H9 (cell line): ENCODE measurements at regions not wholly inside any gene's neighbourhood (a gene's known extent, or its start where the extent isn't known, plus 50 kb on each side); places are given as distances from the start of the nearest gene placed in this dataset.

Experiments
- DNase-seq: peaks from one replicate; pipeline ENCODE4 v3.0.0-alpha.2; 2017
- H2AFZ ChIP-seq: one replicate; pipeline ENCODE4 v1.6.1; 2013; ENCODE audit warnings: mild to moderate bottlenecking, low read length, control low read depth, moderate library complexity
- H2AK5ac ChIP-seq: 2 replicates; pipeline ENCODE4 v1.6.1; 2013; ENCODE audit warnings: low read length, control low read depth, mixed read lengths; ENCODE audit not compliant: insufficient read length
- H2BK120ac ChIP-seq: one replicate; pipeline ENCODE4 v1.6.1; 2013; ENCODE audit warnings: low read depth, mild to moderate bottlenecking, low read length, control low read depth, inconsistent platforms; ENCODE audit not compliant: poor library complexity, severe bottlenecking
- H2BK12ac ChIP-seq: 2 replicates; pipeline ENCODE4 v1.6.1; 2013; ENCODE audit warnings: low read length, control low read depth, mixed read lengths, low read depth; ENCODE audit not compliant: insufficient read length
- H2BK15ac ChIP-seq: 2 replicates; pipeline ENCODE4 v1.6.1; 2013; ENCODE audit warnings: low read depth, low read length, control low read depth
- H2BK20ac ChIP-seq: one replicate; pipeline ENCODE4 v1.6.1; 2013; ENCODE audit warnings: low read depth, mild to moderate bottlenecking, low read length, control low read depth, inconsistent platforms; ENCODE audit not compliant: poor library complexity, severe bottlenecking
- H2BK5ac ChIP-seq: 2 replicates; pipeline ENCODE4 v1.6.1; 2013; ENCODE audit warnings: low read length, control low read depth, mixed read lengths; ENCODE audit not compliant: insufficient read length
- H3K14ac ChIP-seq: 2 replicates; pipeline ENCODE4 v1.6.1; 2013; ENCODE audit warnings: low read length, control low read depth; ENCODE audit not compliant: insufficient read depth
- H3K18ac ChIP-seq: 2 replicates; pipeline ENCODE4 v1.6.1; 2013; ENCODE audit warnings: low read depth, mild to moderate bottlenecking, mixed read lengths, low read length, control low read depth; ENCODE audit not compliant: insufficient read length
- H3K23ac ChIP-seq: 2 replicates; pipeline ENCODE4 v1.6.1; 2013; ENCODE audit warnings: low read length, control low read depth, mixed read lengths, low read depth; ENCODE audit not compliant: insufficient read length
- H3K23me2 ChIP-seq: 2 replicates; pipeline ENCODE4 v1.6.1; 2013; ENCODE audit warnings: low read depth, mild to moderate bottlenecking, mixed read lengths, low read length, control low read depth; ENCODE audit not compliant: insufficient read length, poor library complexity, severe bottlenecking
- H3K27ac ChIP-seq: 2 replicates; pipeline ENCODE4 v1.5.1; 2013; ENCODE audit warnings: low read length, control low read depth, mixed read lengths, low read depth; ENCODE audit not compliant: insufficient read length
- H3K27me3 ChIP-seq: 2 replicates; pipeline ENCODE4 v1.6.1; 2013; ENCODE audit warnings: low read length, control low read depth, inconsistent platforms; ENCODE audit not compliant: insufficient read depth
- H3K4ac ChIP-seq: 2 replicates; pipeline ENCODE4 v1.6.1; 2013; ENCODE audit warnings: low read depth, mild to moderate bottlenecking, control low read depth, inconsistent platforms, low read length, moderate library complexity
- H3K4me1 ChIP-seq: 2 replicates; pipeline ENCODE4 v1.6.1; 2013; ENCODE audit warnings: low read length, control low read depth, inconsistent platforms; ENCODE audit not compliant: insufficient read depth
- H3K4me2 ChIP-seq: 2 replicates; pipeline ENCODE4 v1.6.1; 2013; ENCODE audit warnings: low read length, control low read depth, mixed read lengths; ENCODE audit not compliant: insufficient read length, insufficient read depth
- H3K56ac ChIP-seq: 2 replicates; pipeline ENCODE4 v1.6.1; 2013; ENCODE audit warnings: low read depth, mild to moderate bottlenecking, mixed read lengths, low read length, control low read depth; ENCODE audit not compliant: insufficient read length
- H3K79me1 ChIP-seq: 2 replicates; pipeline ENCODE4 v1.6.1; 2013; ENCODE audit warnings: low read depth, mild to moderate bottlenecking, moderate library complexity, low read length, control low read depth, inconsistent platforms; ENCODE audit not compliant: insufficient read depth, poor library complexity, severe bottlenecking
- H3K79me2 ChIP-seq: 2 replicates; pipeline ENCODE4 v1.6.1; 2013; ENCODE audit warnings: low read length, control low read depth, inconsistent platforms; ENCODE audit not compliant: insufficient read depth
- H3K9ac ChIP-seq: 2 replicates; pipeline ENCODE4 v1.6.1; 2013; ENCODE audit warnings: low read length, control low read depth, mixed read lengths; ENCODE audit not compliant: insufficient read length; ENCODE audit errors: extremely low read depth
- H3K9me3 ChIP-seq: one replicate; pipeline ENCODE4 v1.6.1; 2013; ENCODE audit warnings: low read depth, low read length, inconsistent platforms; ENCODE audit not compliant: control insufficient read depth
- H3T11ph ChIP-seq: one replicate; pipeline ENCODE4 v1.6.1; 2013; ENCODE audit warnings: mild to moderate bottlenecking, low read length, control low read depth, inconsistent platforms
- H4K20me1 ChIP-seq: one replicate; pipeline ENCODE4 v1.6.1; 2013; ENCODE audit not compliant: control insufficient read depth, insufficient read length, insufficient read depth
- H4K5ac ChIP-seq: 2 replicates; pipeline ENCODE4 v1.6.1; 2013; ENCODE audit warnings: low read depth, mild to moderate bottlenecking, mixed read lengths, low read length, control low read depth; ENCODE audit not compliant: insufficient read length
- H4K8ac ChIP-seq: replicated peaks from 2 replicates; pipeline ENCODE4 v1.6.1; 2013; ENCODE audit warnings: low read length, control low read depth, mixed read lengths, low read depth; ENCODE audit not compliant: insufficient read length
- H4K91ac ChIP-seq: 2 replicates; pipeline ENCODE4 v1.6.1; 2013; ENCODE audit warnings: low read depth, mild to moderate bottlenecking, moderate library complexity, mixed read lengths, low read length, control low read depth; ENCODE audit not compliant: insufficient read length
- H3K27ac Mint-ChIP-seq, 3 experiments: 2 replicates in 2 of 3; 3 replicates in 1 of 3; pipeline ENCODE4 v1.8.0; 2020 to 2021; ENCODE audit warnings: mixed read lengths in 3 of 3, mild to moderate bottlenecking in 1 of 3, moderate library complexity in 1 of 3
- H3K27me3 Mint-ChIP-seq: 2 replicates; pipeline ENCODE4 v1.8.0; 2021; ENCODE audit warnings: low read depth, mild to moderate bottlenecking, moderate library complexity, mixed read lengths
- H3K36me3 Mint-ChIP-seq, 3 experiments: 2 replicates in 2 of 3; 3 replicates in 1 of 3; pipeline ENCODE4 v1.8.0; 2020 to 2021; ENCODE audit warnings: low read depth in 3 of 3, mixed read lengths in 3 of 3; ENCODE audit not compliant: insufficient read depth in 1 of 3
- H3K4me1 Mint-ChIP-seq, 2 experiments: 2 replicates each; pipeline ENCODE4 v1.8.0; 2020; ENCODE audit warnings: mixed read lengths in 2 of 2
- H3K4me3 Mint-ChIP-seq, 2 experiments: 2 replicates in 1 of 2; 3 replicates in 1 of 2; pipeline ENCODE4 v1.8.0; 2020 to 2021; ENCODE audit warnings: mild to moderate bottlenecking in 2 of 2, mixed read lengths in 2 of 2, moderate library complexity in 1 of 2
- H3K9me3 Mint-ChIP-seq, 2 experiments: 2 replicates in 1 of 2; 3 replicates in 1 of 2; pipeline ENCODE4 v1.8.0; 2020; ENCODE audit warnings: mild to moderate bottlenecking in 2 of 2, mixed read lengths in 2 of 2, moderate library complexity in 1 of 2
- WGBS: extraction: QIAGEN DNeasy Blood & Tissue Kit; methylation state at CpG from one replicate; pipeline ENCODE4 v1.1.7; 2013; ENCODE audit warnings: missing lambda C conversion rate, low lambda C conversion rate, mixed read lengths; ENCODE audit not compliant: insufficient read length; ENCODE audit errors: extremely low coverage; 5-methylcytosine and 5-hydroxymethylcytosine counted together
- TF ChIP-seq, protein P1 (sequence below): fragments of 200-600 bp; sonication (generic); conservative IDR thresholded peaks from 3 replicates; pipeline ENCODE4 v1.8.0; 2021; ENCODE audit warnings: antibody characterized with exemption, mild to moderate bottlenecking

DNA sequence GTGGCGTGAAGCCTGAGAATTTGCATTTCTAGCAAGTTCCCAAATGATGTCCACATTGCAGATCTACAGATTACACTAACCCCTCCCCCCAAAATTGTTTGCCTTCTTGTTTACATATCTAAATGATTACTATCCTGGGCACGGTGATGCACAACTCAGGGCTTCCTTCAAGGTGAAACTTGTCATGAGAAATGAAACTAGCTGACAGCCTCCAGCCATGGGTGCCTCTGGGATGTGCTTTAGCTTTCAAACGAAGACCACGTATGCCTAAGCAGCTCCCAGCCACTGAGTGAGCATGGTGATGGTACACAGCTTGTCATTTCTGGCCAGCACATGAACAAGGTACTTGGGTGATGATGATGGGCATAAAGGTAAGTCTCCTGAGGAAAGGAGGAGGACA lies 464.8 kb upstream of the DDX18 start:
- Histone ChIP-seq H3K18ac (no peak overlapping the region), H3K14ac (no peak overlapping the region), H4K20me1 (no peaks in the 10 kb centered on the region), H2AK5ac (no peak overlapping the region), H2BK20ac (no peak overlapping the region), H3K4ac (no peak overlapping the region), H3K4me2 (no peak overlapping the region), H3K27ac (no peak overlapping the region), H4K91ac (no peak overlapping the region), H3K9me3 (no peaks in the 10 kb centered on the region), H3K9ac (no peak overlapping the region), H2BK5ac (no peak overlapping the region), H3K79me2 (no peaks in the 10 kb centered on the region), H4K5ac (no peak overlapping the region), H2BK120ac (no peak overlapping the region), H3T11ph (no peak overlapping the region), H2BK15ac (no peak overlapping the region), H3K56ac (no peak overlapping the region), H3K79me1 (no peaks in the 10 kb centered on the region), H2AFZ (no peak overlapping the region), H3K4me1 (no peaks in the 10 kb centered on the region), H2BK12ac (no peak overlapping the region), H3K27me3 (no peaks in the 10 kb centered on the region), H4K8ac (no peak overlapping the region), H3K23me2 (no peaks in the 10 kb centered on the region), H3K23ac (no peak overlapping the region)
- Mint-ChIP-seq H3K9me3 (no peaks in the 10 kb centered on the region), H3K27ac (no peak overlapping the region), H3K4me3 (no peak overlapping the region), H3K27me3 (no peaks in the 10 kb centered on the region), H3K36me3 (no peaks in the 10 kb centered on the region), H3K4me1 (peaks cover 3 to 5% of the 10 kb centered on the region in 2 experiments; a peak in 3 of 4 replicates)
- TF ChIP-seq, protein P1, sequence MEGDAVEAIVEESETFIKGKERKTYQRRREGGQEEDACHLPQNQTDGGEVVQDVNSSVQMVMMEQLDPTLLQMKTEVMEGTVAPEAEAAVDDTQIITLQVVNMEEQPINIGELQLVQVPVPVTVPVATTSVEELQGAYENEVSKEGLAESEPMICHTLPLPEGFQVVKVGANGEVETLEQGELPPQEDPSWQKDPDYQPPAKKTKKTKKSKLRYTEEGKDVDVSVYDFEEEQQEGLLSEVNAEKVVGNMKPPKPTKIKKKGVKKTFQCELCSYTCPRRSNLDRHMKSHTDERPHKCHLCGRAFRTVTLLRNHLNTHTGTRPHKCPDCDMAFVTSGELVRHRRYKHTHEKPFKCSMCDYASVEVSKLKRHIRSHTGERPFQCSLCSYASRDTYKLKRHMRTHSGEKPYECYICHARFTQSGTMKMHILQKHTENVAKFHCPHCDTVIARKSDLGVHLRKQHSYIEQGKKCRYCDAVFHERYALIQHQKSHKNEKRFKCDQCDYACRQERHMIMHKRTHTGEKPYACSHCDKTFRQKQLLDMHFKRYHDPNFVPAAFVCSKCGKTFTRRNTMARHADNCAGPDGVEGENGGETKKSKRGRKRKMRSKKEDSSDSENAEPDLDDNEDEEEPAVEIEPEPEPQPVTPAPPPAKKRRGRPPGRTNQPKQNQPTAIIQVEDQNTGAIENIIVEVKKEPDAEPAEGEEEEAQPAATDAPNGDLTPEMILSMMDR, result no peak
- no peak for DNase-seq
- WGBS, result no CpG with 5 or more reads among the region's 4 CpGs
